ENCODE measurements at regions not wholly inside any gene's neighbourhood (a gene's known extent, or its start where the extent isn't known, plus 50 kb on each side); places are given as distances from the start of the nearest gene placed in this dataset.

- no peak overlapping the region for H3K9ac ChIP-seq (ENCODE audit: insufficient read depth, low read length, poor library complexity, severe bottlenecking)
- H3K4me3 ChIP-seq (replicated peaks in 1 of 3; ENCODE audit: low read depth in 2 of 3, low read length in 3 of 3) = no peak overlapping the region
- H3K36me3 ChIP-seq (replicated peaks in 1 of 2; ENCODE audit: control insufficient read depth in 1 of 2, insufficient read depth in 2 of 2, low read length in 2 of 2) = no peaks in the 10 kb centered on the region
- no peaks in the 10 kb centered on the region for H3K27me3 ChIP-seq (ENCODE audit: control insufficient read depth in 2 of 2, insufficient read depth in 2 of 2, low read length in 2 of 2)
- H3K4me1 ChIP-seq (ENCODE audit: control insufficient read depth in 1 of 2, insufficient read depth in 2 of 2, low read length in 2 of 2) = no peaks in the 10 kb centered on the region
- H3K9me3 Mint-ChIP-seq = peaks cover 1 to 8% (median 4%) of the 10 kb centered on the region in 7 donors
- no peaks in the 10 kb centered on the region for H4K20me1 ChIP-seq (ENCODE audit: insufficient read depth, low read length)
- H3K27ac Mint-ChIP-seq = no peak overlapping the region
- no peak overlapping the region for H3K4me2 ChIP-seq (replicated peaks; ENCODE audit: extremely low read depth, low read length, poor library complexity, severe bottlenecking)
- no peak for DNase-seq
- no peak overlapping the region for H3K27ac ChIP-seq (ENCODE audit: low read depth in 1 of 2, low read length in 2 of 2)
- no peak overlapping the region for H2AFZ ChIP-seq (ENCODE audit: insufficient read depth, low read depth, low read length, poor library complexity, severe bottlenecking)
- intact Hi-C loops (cut with micrococcal nuclease) = no loop called here
- no peaks in the 10 kb centered on the region for H3K9me3 ChIP-seq (replicated peaks in 1 of 2; ENCODE audit: control insufficient read depth in 1 of 2, insufficient read depth in 1 of 2, low read length in 2 of 2)
- no peaks in the 10 kb centered on the region for H3K36me3 Mint-ChIP-seq
- H3K27me3 Mint-ChIP-seq (ENCODE audit: low read depth in 3 of 3) = peaks cover 0 to 5% (median 3%) of the 10 kb centered on the region in 3 donors
- H3K79me2 ChIP-seq (ENCODE audit: insufficient read depth, low read length) = no peaks in the 10 kb centered on the region
- no peak for TF ChIP-seq CTCF (IDR thresholded peaks at IDR 0.05)
- H3K4me3 Mint-ChIP-seq = no peak overlapping the region
- H3K4me1 Mint-ChIP-seq = no peaks in the 10 kb centered on the region
- 70% methylated on average over 4 of the region's 6 CpGs for WGBS (ENCODE audit: insufficient coverage)
Observed at GRCh38 chr2:15058015-15058720, 425.7 kb downstream of the LRATD1 start.

- H3K4me3 ChIP-seq (replicated peaks in 1 of 3; ENCODE audit: low read depth in 2 of 3, low read length in 3 of 3) = no peak overlapping the region
- Mint-ChIP-seq H3K4me1 (no peaks in the 10 kb centered on the region), H3K27ac (no peak overlapping the region), H3K36me3 (no peaks in the 10 kb centered on the region), H3K4me3 (no peak overlapping the region), H3K27me3 (ENCODE audit: low read depth in 3 of 3) (peaks cover 0 to 5% (median 3%) of the 10 kb centered on the region in 3 donors), H3K9me3 (peaks cover 1 to 8% (median 5%) of the 10 kb centered on the region in 7 donors)
- H3K27me3 ChIP-seq (ENCODE audit: control insufficient read depth in 2 of 2, insufficient read depth in 2 of 2, low read length in 2 of 2) = no peaks in the 10 kb centered on the region
- no peaks in the 10 kb centered on the region for H3K79me2 ChIP-seq (ENCODE audit: insufficient read depth, low read length)
- H3K9me3 ChIP-seq (replicated peaks in 1 of 2; ENCODE audit: control insufficient read depth in 1 of 2, insufficient read depth in 1 of 2, low read length in 2 of 2) = peaks cover 0 to 2% of the 10 kb centered on the region in 2 donors
- H4K20me1 ChIP-seq (ENCODE audit: insufficient read depth, low read length) = no peaks in the 10 kb centered on the region
- TF ChIP-seq CTCF (IDR thresholded peaks at IDR 0.05) = no peak
- no peaks in the 10 kb centered on the region for H3K4me1 ChIP-seq (ENCODE audit: control insufficient read depth in 1 of 2, insufficient read depth in 2 of 2, low read length in 2 of 2)
- intact Hi-C loops (cut with micrococcal nuclease) = no loop called here
- H2AFZ ChIP-seq (ENCODE audit: insufficient read depth, low read depth, low read length, poor library complexity, severe bottlenecking) = no peak overlapping the region
- H3K36me3 ChIP-seq (replicated peaks in 1 of 2; ENCODE audit: control insufficient read depth in 1 of 2, insufficient read depth in 2 of 2, low read length in 2 of 2) = no peaks in the 10 kb centered on the region
- WGBS (ENCODE audit: insufficient coverage) = 100% methylated on average over 2 of the region's 3 CpGs
- no peak for DNase-seq
- no peak overlapping the region for H3K9ac ChIP-seq (ENCODE audit: insufficient read depth, low read length, poor library complexity, severe bottlenecking)
- no peak overlapping the region for H3K27ac ChIP-seq (ENCODE audit: low read depth in 1 of 2, low read length in 2 of 2)
- H3K4me2 ChIP-seq (replicated peaks; ENCODE audit: extremely low read depth, low read length, poor library complexity, severe bottlenecking) = no peak overlapping the region
Observed at GRCh38 chr2:15058721-15059157, 426.2 kb downstream of the LRATD1 start.
